GM12878 (cell line): ENCODE measurements at regions not wholly inside any gene's neighbourhood (a gene's known extent, or its start where the extent isn't known, plus 50 kb on each side); places are given as distances from the start of the nearest gene placed in this dataset.

Experiments
- BHLHE40 ChIP-seq, 2 experiments: fragments of 450-650 bp in 1 of 2; IDR thresholded peaks; 2 replicates each; pipeline ENCODE4 v1.6.1; 2011 to 2017; ENCODE audit warnings: low read depth in 2 of 2, borderline replicate concordance in 1 of 2, improper control_type of control experiment in 1 of 2, low read length in 1 of 2, mild to moderate bottlenecking in 1 of 2
- CHD1 ChIP-seq: IDR thresholded peaks from 2 replicates; pipeline ENCODE4 v1.6.1; 2012; ENCODE audit warnings: low read depth, low read length, improper control_type of control experiment
- HCFC1 ChIP-seq: fragments of 150-350 bp; IDR thresholded peaks from 2 replicates; pipeline ENCODE4 v1.6.1; 2014; ENCODE audit warnings: low read length
- SP1 ChIP-seq: IDR thresholded peaks from one replicate; pipeline ENCODE4 v1.6.1; 2011; ENCODE audit warnings: low read depth, low read length
- TCF12 ChIP-seq: IDR thresholded peaks from 2 replicates; pipeline ENCODE4 v1.6.1; 2011; ENCODE audit warnings: low read depth, mild to moderate bottlenecking, low read length
- YBX1 ChIP-seq: fragments of 450-650 bp; IDR thresholded peaks from 2 replicates; pipeline ENCODE4 v1.6.1; 2016; ENCODE audit warnings: antibody characterized with exemption
- ZBED1 ChIP-seq: IDR thresholded peaks from 2 replicates; pipeline ENCODE4 v1.6.1; 2016; ENCODE audit warnings: borderline replicate concordance
- TF ChIP-seq, protein P1 (sequence below), 3 experiments: IDR thresholded peaks in 2 of 3; conservative IDR thresholded peaks in 1 of 3; 2 replicates each; pipeline ENCODE4 v1.5.1; 2011; ENCODE audit warnings: low read depth in 3 of 3, low read length in 3 of 3, mild to moderate bottlenecking in 3 of 3, control low read depth in 2 of 3, moderate library complexity in 2 of 3, inconsistent platforms in 1 of 3, mixed read lengths in 1 of 3; ENCODE audit not compliant: control insufficient read depth in 2 of 3, insufficient read depth in 1 of 3; ENCODE audit errors: extremely low read depth in 1 of 3

DNA sequence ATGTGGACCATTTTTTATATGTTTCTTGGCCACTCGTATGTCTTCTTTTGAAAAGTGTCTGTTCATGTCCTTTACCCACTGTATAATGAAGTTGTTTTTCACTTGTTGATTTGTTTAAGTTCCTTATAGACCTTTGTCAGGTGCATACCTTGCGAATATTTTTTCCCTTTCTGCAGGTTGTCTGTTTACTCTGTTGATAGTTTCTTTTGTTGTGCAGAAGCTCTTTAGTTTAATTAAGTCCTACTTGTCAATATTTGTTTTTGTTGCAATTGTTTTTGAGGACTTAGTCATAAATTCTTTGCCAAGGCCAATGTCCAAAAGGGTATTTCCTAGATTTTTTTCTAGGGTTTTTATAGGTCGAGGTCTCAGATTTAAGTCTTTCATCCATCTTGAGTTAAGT, 66.2 kb downstream of the UNC5CL start:
- TF ChIP-seq ZBED1 = no peak
- TF ChIP-seq YBX1 = no peak
- TF ChIP-seq BHLHE40 (IDR thresholded peaks at IDR 0.05; ENCODE audit: borderline replicate concordance in 1 of 2, low read depth in 2 of 2, low read length in 1 of 2) = no peak
- no peak for TF ChIP-seq SP1
- TF ChIP-seq, protein P1, sequence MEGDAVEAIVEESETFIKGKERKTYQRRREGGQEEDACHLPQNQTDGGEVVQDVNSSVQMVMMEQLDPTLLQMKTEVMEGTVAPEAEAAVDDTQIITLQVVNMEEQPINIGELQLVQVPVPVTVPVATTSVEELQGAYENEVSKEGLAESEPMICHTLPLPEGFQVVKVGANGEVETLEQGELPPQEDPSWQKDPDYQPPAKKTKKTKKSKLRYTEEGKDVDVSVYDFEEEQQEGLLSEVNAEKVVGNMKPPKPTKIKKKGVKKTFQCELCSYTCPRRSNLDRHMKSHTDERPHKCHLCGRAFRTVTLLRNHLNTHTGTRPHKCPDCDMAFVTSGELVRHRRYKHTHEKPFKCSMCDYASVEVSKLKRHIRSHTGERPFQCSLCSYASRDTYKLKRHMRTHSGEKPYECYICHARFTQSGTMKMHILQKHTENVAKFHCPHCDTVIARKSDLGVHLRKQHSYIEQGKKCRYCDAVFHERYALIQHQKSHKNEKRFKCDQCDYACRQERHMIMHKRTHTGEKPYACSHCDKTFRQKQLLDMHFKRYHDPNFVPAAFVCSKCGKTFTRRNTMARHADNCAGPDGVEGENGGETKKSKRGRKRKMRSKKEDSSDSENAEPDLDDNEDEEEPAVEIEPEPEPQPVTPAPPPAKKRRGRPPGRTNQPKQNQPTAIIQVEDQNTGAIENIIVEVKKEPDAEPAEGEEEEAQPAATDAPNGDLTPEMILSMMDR (IDR thresholded peaks at IDR 0.05 in 2 of 3, conservative IDR thresholded peaks at IDR 0.05 in 1 of 3; ENCODE audit: control insufficient read depth in 2 of 3, extremely low read depth in 1 of 3, insufficient read depth in 1 of 3, low read depth in 3 of 3, low read length in 3 of 3) = no peak
- no peak for TF ChIP-seq CHD1
- no peak for TF ChIP-seq TCF12
- TF ChIP-seq HCFC1 = no peak
